Activated naive CD4-positive, alpha-beta T cell treated with anti-CD3 and anti-CD28 coated beads, Interleukin-2, amount 10 ng/mL, durations not matched to agents 7 days and 5 days (primary cell): ENCODE measurements at regions not wholly inside any gene's neighbourhood (a gene's known extent, or its start where the extent isn't known, plus 50 kb on each side); places are given as distances from the start of the nearest gene placed in this dataset.

Experiments used
- CTCF ChIA-PET: fragments of 350-600 bp; sonication (Branson Sonifier 250); formaldehyde crosslinking; loops from one replicate; lab custom pipeline; 2021; ENCODE audit warnings: antibody characterized with exemption; lab: Charles Lee
- DNase-seq: peaks from one replicate; pipeline ENCODE4 v3.0.0-alpha.2; 2020
- H3K27ac Mint-ChIP-seq: one replicate; pipeline ENCODE4 v1.8.0; 2021; ENCODE audit warnings: mild to moderate bottlenecking, moderate library complexity, mixed read lengths
- H3K27me3 Mint-ChIP-seq: one replicate; pipeline ENCODE4 v1.8.0; 2021; ENCODE audit warnings: mild to moderate bottlenecking, mixed read lengths
- H3K36me3 Mint-ChIP-seq: one replicate; pipeline ENCODE4 v1.8.0; 2021; ENCODE audit warnings: mixed read lengths
- H3K4me1 Mint-ChIP-seq: one replicate; pipeline ENCODE4 v1.8.0; 2021; ENCODE audit warnings: mixed read lengths
- H3K4me3 Mint-ChIP-seq: one replicate; pipeline ENCODE4 v1.8.0; 2021; ENCODE audit warnings: mild to moderate bottlenecking, moderate library complexity, mixed read lengths
- H3K9me3 Mint-ChIP-seq: one replicate; pipeline ENCODE4 v1.8.0; 2021; ENCODE audit warnings: mixed read lengths

DNA sequence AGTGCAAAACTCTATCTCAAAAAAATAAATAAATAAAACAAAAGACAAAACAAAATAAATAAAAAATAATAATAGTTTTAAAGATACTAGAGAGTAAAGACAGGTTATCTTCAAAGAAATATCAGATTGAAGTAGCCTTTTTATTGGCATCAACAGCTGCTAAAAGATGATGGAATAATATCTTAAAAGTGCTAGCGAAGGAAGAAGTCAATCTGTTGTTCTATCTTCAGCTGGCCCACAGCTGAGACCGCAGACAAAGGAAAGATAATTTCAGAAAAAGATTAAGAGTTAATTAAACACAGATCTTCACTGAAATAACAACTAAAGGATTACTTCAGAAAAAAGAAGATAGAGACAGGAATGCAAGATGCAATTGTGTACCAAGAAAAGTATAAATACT, 130.2 kb upstream of the PKDCC start:
- H3K36me3 Mint-ChIP-seq = no peaks in the 10 kb centered on the region
- CTCF ChIA-PET = no interaction called here
- peaks cover 21% of the 10 kb centered on the region for H3K27me3 Mint-ChIP-seq
- H3K4me1 Mint-ChIP-seq = no peaks in the 10 kb centered on the region
- DNase-seq = no peak
- H3K4me3 Mint-ChIP-seq = no peak overlapping the region
- H3K27ac Mint-ChIP-seq = no peak overlapping the region
- no peaks in the 10 kb centered on the region for H3K9me3 Mint-ChIP-seq

DNA sequence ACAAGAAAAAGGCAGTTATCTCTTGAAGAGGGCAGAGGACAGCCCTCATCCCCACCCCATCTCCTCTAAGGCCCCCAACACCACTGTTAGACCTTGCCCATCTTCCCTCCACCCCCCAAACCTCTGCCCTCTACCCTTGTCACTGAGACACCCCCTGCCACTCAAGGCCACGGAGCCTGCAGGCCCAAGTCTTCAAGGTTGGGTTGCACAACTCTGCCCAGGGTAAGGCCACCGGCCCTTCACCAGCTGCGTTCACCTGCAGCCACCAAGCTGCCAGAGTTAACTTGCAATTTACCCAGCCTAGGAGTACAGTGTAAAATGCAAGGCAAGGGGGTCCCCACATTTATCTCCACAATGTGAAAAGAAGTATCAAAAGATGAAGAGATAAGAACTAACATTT, 128.7 kb upstream of the PKDCC start:
- H3K4me3 Mint-ChIP-seq = no peak overlapping the region
- no peaks in the 10 kb centered on the region for H3K9me3 Mint-ChIP-seq
- H3K27ac Mint-ChIP-seq = no peak overlapping the region
- H3K27me3 Mint-ChIP-seq = peaks cover 26% of the 10 kb centered on the region
- no peaks in the 10 kb centered on the region for H3K4me1 Mint-ChIP-seq
- no peak for DNase-seq
- CTCF ChIA-PET = no interaction called here
- H3K36me3 Mint-ChIP-seq = no peaks in the 10 kb centered on the region

DNA sequence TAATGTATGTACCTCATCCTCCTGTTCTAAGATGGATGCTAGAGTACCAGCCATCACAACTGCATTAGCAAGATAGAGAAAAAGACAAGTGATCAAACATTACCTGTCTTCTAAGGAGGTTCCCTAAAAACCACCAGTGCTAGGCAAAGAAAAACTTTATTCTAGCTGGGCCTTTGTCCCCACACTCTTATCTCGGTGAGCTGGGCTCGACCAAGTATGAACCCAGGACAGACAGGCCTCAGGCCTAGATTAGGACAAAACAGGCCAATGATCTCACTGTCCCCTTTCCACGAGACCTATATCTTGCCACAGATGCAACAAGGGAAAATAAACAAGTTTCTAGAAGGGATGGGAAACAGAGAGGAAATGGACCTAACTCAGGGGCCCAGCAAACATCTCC, 127.6 kb upstream of the PKDCC start:
- no peak for DNase-seq
- CTCF ChIA-PET = no interaction called here
- no peaks in the 10 kb centered on the region for H3K4me1 Mint-ChIP-seq
- no peak overlapping the region for H3K4me3 Mint-ChIP-seq
- H3K27me3 Mint-ChIP-seq = peaks cover 19% of the 10 kb centered on the region
- H3K36me3 Mint-ChIP-seq = no peaks in the 10 kb centered on the region
- H3K27ac Mint-ChIP-seq = no peak overlapping the region
- no peaks in the 10 kb centered on the region for H3K9me3 Mint-ChIP-seq

DNA sequence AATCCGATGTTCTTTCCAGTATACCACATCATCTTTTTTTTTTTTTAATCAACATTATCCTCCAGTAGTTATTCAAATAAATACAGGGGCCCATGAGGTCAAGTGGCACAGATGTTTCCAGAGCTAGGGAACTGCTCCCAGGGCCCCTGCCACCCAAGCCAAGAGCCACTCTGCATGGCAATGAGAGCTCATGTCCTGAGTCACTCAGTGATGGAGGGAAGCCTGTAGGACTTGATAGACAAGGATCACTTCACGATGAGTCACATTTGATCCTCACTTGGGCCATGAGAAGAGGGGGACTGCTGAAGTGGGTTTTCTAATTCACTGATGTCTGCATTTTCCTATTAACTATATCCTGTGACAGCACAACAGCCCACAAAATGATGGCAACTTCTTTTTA, 127.0 kb upstream of the PKDCC start:
- H3K4me1 Mint-ChIP-seq = no peaks in the 10 kb centered on the region
- CTCF ChIA-PET = no interaction called here

DNA sequence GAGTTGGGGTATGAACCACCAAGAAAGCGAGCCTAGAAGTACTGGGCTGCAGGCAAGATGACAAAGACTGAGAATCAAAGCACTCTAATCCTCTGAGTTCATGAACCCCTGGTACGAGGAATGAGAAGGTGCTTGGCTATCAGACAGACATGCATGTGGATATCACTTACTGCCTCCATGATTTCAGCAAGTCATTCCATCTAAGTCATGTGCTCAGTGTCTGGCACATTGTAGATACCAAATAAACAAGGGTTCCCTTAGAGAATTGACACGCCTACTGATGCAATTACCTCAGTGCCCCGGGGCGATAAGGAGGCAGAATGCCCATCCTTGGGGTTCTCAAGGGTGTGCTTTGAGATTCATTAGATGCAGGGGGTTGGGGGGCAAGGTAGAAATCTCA, 125.6 kb upstream of the PKDCC start:
- no peaks in the 10 kb centered on the region for H3K36me3 Mint-ChIP-seq

More for the DNA sequence above, 127.0 kb upstream of the PKDCC start:
- no peak overlapping the region for H3K27ac Mint-ChIP-seq
- H3K36me3 Mint-ChIP-seq = no peaks in the 10 kb centered on the region
- DNase-seq = no peak
- H3K4me3 Mint-ChIP-seq = no peak overlapping the region
- H3K9me3 Mint-ChIP-seq = peaks cover 2% of the 10 kb centered on the region
- H3K27me3 Mint-ChIP-seq = peaks cover 16% of the 10 kb centered on the region

DNA sequence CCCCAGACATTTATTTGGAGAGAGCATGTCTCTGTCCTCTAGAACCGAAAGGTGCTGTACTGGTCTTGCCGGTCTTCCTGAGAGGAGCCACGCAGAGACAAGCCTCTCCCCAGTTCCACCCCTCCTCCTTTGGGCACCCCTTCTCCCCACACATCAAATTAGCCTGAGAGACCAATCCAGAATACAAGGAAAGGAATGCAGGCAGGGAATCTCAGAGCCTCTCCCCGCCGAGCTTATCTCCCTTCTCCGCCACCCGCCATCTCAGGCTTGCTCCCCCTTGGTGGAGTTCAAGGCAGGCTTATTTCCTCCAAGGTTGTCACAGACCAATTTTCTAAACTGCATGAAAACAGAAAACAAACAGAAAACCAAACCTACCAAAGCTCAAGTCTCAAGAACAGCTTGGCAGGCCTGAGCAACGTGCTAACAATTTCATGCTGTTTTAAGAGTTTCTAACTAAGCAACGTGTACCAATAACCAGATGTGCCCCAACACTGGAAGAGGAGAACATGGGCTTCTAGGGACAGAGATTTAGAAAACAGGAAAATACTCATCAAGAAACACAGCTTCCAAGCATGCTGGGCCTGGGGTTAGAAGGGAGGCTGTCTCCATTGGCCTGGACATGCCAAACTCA, 124.5 kb upstream of the PKDCC start:
- H3K4me1 Mint-ChIP-seq = no peaks in the 10 kb centered on the region
- peaks cover 16% of the 10 kb centered on the region for H3K27me3 Mint-ChIP-seq
- H3K27ac Mint-ChIP-seq = no peak overlapping the region
- H3K9me3 Mint-ChIP-seq = peaks cover 2% of the 10 kb centered on the region
- CTCF ChIA-PET = no interaction called here
- DNase-seq = no peak
- H3K4me3 Mint-ChIP-seq = no peak overlapping the region
- H3K36me3 Mint-ChIP-seq = no peaks in the 10 kb centered on the region

More for the DNA sequence above, 125.6 kb upstream of the PKDCC start:
- Mint-ChIP-seq H3K9me3 (peaks cover 2% of the 10 kb centered on the region), H3K4me1 (no peaks in the 10 kb centered on the region), H3K4me3 (no peak overlapping the region), H3K27ac (no peak overlapping the region), H3K27me3 (peaks cover 16% of the 10 kb centered on the region)
- DNase-seq = no peak
- CTCF ChIA-PET = no interaction called here

DNA sequence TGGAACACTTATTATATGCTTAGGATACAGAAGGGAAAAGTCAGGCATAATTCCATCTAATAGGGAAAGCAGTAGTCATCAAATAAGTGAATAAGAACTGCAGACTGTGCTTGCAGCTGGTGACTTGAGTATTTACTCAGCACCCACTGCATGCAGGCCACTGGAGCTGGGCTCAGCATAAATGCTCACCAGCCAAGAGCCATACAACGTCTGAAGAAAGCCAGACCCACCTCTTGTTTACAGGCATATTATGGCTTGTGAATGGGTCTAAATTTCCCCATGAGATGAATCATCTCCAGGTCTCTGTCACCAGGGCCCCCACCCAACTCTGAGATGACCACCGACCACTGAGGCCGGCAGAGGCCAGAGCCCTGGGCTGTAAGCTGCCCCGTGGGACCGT, 123.8 kb upstream of the PKDCC start:
- H3K4me1 Mint-ChIP-seq = no peaks in the 10 kb centered on the region

DNA sequence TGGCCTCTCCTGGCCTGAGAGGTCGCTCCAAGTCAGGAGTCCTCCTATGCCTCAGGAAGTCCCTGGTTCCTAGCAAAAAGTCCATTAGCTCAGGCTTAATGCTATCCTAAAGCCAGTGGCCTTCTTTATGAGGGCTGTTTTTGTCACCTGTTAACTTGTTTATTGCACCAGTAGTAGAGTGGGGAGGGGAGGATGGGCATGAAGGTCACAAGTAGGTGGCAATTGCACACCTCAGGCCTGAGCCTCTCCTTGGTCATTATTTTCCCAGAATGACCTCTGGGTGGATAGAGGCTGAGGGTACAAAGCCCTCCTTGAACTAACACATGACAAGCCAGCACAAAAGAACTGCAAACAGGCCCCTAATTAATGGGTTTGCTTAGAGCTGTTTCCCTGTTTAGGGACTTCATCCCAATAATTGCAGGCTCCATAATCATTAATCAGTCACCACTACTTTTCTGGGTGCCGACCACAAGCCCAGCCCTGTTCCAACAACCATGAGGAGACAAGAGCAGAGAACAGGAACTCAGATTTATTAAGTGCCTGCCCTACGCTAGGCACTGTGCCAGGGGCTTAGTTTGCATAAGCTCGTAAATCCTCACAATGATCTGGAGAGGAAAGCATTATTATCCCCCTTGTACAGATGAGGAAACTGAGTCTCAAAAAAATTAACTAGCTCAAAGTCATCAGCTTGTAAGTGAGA, 123.0 kb upstream of the PKDCC start:
- H3K27ac Mint-ChIP-seq = no peak overlapping the region
- no peak for DNase-seq
- H3K36me3 Mint-ChIP-seq = no peaks in the 10 kb centered on the region
- no peak overlapping the region for H3K4me3 Mint-ChIP-seq
- peaks cover 2% of the 10 kb centered on the region for H3K9me3 Mint-ChIP-seq
- CTCF ChIA-PET = interaction anchor here (1.1 kb wide), 1 partner anchor 11 kb away, joined by 3 read pairs; no protein-coding TSS in a partner anchor
- H3K27me3 Mint-ChIP-seq = peaks cover 12% of the 10 kb centered on the region
- no peaks in the 10 kb centered on the region for H3K4me1 Mint-ChIP-seq

More for the DNA sequence above, 123.8 kb upstream of the PKDCC start:
- CTCF ChIA-PET = no interaction called here
- Mint-ChIP-seq H3K36me3 (no peaks in the 10 kb centered on the region), H3K27ac (no peak overlapping the region), H3K9me3 (peaks cover 2% of the 10 kb centered on the region), H3K4me3 (no peak overlapping the region), H3K27me3 (peaks cover 12% of the 10 kb centered on the region)
- no peak for DNase-seq

DNA sequence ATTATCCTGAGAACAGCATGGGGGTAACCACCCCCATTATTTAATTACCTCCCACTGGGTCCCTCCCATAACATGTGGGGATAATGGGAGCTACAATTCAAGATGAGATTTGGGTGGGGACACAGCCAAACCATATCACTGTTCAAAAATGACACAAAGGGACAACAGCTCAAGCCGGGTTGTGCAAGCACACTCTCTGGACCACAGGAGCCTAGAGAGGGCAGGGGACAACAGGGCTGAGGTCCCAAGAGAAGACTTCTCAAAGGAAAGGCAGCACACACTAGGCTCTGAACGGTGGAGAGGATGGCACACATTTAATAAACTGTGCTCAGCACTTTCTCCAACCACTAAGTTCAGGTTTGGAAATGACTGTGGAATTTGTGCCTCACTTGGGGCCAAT, 122.1 kb upstream of the PKDCC start:
- peaks cover 12% of the 10 kb centered on the region for H3K27me3 Mint-ChIP-seq
- no peak overlapping the region for H3K4me3 Mint-ChIP-seq
- DNase-seq = no peak
- no peak overlapping the region for H3K27ac Mint-ChIP-seq
- H3K36me3 Mint-ChIP-seq = no peaks in the 10 kb centered on the region
- H3K4me1 Mint-ChIP-seq = no peaks in the 10 kb centered on the region
- peaks cover 2% of the 10 kb centered on the region for H3K9me3 Mint-ChIP-seq
- CTCF ChIA-PET = no interaction called here

DNA sequence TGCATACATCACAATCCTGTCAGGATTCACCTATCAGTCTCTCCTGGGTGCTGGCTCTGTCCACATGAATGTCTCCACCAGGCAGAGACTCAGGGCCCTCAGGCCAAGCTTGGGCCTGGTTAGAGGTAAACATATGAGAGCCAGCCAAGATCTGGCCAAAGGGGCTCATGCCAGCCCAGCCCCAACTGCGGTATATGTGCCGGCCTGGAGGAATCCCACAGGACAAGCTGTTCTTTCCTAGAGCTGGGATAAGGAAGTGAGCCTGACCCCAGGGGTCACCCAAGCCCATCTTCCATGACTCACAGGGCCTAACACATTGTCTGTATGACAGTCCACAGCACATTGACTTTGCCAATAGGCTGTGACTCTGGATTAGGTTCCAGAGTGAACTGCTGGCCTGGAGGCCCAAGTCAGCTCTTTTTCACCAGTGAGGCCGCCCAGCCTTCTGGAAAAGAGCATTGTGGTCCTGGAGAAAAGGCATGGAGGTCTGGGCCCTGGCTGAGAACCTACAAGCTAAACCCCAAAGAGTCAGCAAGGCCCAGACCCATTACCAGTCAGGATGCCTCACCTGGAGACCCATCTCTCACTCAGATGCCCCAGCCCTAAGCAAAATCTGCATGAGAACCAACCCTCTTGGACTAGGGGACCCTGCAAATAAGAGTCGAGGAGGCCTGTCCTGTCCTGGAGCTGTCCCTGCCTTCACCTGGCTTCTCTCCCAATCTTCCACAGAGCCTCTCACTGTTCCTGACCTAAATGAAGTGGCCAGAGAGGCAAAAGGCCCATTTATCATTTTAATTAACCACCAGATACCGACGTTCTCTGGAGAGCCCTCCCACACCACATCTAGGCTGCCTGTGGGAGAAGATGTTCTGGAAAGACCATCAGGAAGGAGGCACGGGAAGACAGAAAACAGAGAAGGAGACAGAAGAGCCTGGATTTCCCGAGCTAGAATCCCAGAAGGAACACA, 120.9 kb upstream of the PKDCC start:
- Mint-ChIP-seq H3K9me3 (peaks cover 2% of the 10 kb centered on the region), H3K27me3 (peaks cover 12% of the 10 kb centered on the region), H3K27ac (no peak overlapping the region), H3K36me3 (no peaks in the 10 kb centered on the region), H3K4me3 (no peak overlapping the region), H3K4me1 (no peaks in the 10 kb centered on the region)
- CTCF ChIA-PET = interaction anchor here (1.0 kb wide), 1 partner anchor 59 kb away, joined by 3 read pairs; no protein-coding TSS in a partner anchor
- DNase-seq = no peak

DNA sequence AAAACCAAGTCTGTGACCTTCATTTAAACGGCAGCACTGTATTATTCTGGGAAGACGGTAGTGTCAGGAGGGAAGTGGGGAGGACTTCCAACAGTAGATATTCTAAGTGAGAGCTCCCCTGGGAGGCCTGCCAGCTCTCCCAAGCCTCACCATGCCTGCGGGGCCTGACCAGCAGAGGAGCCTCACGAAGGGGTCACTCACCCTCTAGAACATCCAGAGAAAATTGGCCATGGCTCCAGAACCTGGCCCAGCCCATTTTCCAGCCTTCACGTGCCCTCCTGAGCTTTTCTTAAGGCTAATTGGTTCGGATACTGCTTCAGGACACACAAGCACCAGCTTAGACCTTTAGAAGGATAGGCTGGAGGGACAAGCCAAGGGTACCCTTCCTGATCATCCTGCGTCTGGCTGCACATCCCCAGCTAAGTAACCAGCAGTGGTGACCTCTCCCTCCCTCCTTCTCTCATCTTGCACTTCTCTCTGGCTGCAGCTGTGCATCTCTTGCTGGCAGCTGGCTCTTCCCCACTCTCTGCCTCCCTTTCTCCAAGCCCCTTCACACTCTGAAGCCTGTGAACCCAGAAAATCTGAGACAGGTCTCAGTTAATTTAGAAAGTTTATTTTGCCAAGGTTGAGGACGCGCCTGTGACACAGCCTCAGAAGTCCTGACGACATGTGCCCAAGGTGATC, 120.1 kb upstream of the PKDCC start:
- Mint-ChIP-seq H3K27ac (no peak overlapping the region), H3K9me3 (peaks cover 2% of the 10 kb centered on the region), H3K36me3 (no peaks in the 10 kb centered on the region), H3K4me3 (no peak overlapping the region), H3K4me1 (no peaks in the 10 kb centered on the region), H3K27me3 (peaks cover 11% of the 10 kb centered on the region)
- DNase-seq = no peak
- CTCF ChIA-PET = interaction anchor here (1.0 kb wide), 1 partner anchor 59 kb away, joined by 3 read pairs; no protein-coding TSS in a partner anchor

DNA sequence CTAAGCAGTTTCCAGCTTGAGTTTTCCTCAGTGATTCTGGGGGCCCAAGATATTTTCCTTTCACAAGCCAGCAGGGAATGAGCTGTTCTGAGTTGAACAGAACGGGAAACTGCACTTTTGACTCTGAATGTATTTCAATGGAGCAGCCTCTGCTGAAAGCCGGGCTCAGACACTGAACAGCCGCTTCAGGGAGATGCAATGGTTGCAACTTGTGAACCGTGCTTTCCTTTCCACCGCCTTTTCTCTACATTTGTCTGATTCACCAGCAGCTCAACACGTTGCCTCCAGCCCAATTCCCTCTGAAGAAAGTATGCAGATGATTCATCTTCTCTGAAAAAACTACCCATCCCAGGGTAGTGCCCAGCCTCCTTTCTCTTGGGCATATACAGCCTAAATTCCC, 119.3 kb upstream of the PKDCC start:
- no peak overlapping the region for H3K4me3 Mint-ChIP-seq
- no peak for DNase-seq
- peaks cover 5% of the 10 kb centered on the region for H3K27me3 Mint-ChIP-seq
- peaks cover 2% of the 10 kb centered on the region for H3K9me3 Mint-ChIP-seq
- no peaks in the 10 kb centered on the region for H3K4me1 Mint-ChIP-seq
- CTCF ChIA-PET = no interaction called here
- no peaks in the 10 kb centered on the region for H3K36me3 Mint-ChIP-seq
- H3K27ac Mint-ChIP-seq = no peak overlapping the region

DNA sequence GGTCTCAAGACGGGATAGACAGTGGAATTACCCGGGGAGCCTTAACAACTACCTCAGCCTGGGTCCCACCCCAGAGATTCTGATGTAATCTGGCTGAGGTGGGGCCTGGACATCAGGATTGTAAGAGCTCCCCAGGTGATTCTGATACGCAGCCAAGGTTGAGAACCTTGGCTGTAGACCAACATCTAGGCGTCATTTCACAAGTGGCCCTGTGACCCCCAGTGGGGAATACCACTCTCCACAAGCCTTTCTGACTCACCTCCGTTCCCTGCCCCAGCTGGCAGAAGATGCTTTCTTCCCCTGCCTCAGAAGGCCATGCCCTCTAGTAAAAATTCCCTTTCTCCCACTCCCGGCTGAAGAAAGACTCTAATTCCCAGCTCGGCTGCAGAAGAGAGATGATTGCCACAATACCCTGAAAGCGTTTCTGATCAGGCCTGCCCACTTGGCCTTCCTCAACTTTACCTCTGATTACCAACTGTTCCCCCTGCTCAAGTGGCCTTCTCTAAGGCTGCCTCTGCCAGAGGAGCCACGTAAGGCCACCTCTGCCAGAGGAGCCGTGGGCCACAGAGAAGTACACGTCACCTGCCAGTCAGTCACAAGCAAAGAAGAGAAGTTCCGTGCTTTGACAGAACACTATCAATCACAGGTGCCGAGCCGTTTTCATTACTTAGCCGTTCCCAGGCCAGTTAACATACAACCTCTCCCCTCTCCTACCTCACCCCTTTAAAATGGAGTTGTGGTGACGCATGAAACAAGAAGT, 116.8 kb upstream of the PKDCC start:
- CTCF ChIA-PET = no interaction called here
- Mint-ChIP-seq H3K9me3 (no peaks in the 10 kb centered on the region), H3K4me3 (no peak overlapping the region), H3K27me3 (peaks cover 18% of the 10 kb centered on the region), H3K36me3 (no peaks in the 10 kb centered on the region), H3K4me1 (no peaks in the 10 kb centered on the region), H3K27ac (no peak overlapping the region)
- no peak for DNase-seq
